Neutrophil (primary cell): ENCODE measurements at regions not wholly inside any gene's neighbourhood (a gene's known extent, or its start where the extent isn't known, plus 50 kb on each side); places are given as distances from the start of the nearest gene placed in this dataset.

Experiments used
- H3K27ac ChIP-seq: fragments of 200-600 bp; sonication (generic); 2 replicates; pipeline ENCODE4 v1.5.1; 2016; ENCODE audit warnings: mild to moderate bottlenecking, moderate library complexity
- H3K27me3 ChIP-seq: fragments of 200-600 bp; sonication (generic); 2 replicates; pipeline ENCODE4 v1.6.0; 2016; ENCODE audit warnings: mild to moderate bottlenecking
- H3K36me3 ChIP-seq: fragments of 200-600 bp; sonication (generic); 2 replicates; pipeline ENCODE4 v1.5.1; 2017
- H3K4me1 ChIP-seq, 2 experiments: fragments of 200-600 bp in 1 of 2; sonication (generic) in 1 of 2; 1 replicate in 1 of 2; 2 replicates in 1 of 2; pipeline versions ENCODE4 v1.5.1 to v1.6.1; 2013 to 2016; ENCODE audit warnings: low read depth in 1 of 2, low read length in 1 of 2, mild to moderate bottlenecking in 1 of 2, moderate library complexity in 1 of 2; ENCODE audit not compliant: control insufficient read depth in 1 of 2, insufficient read depth in 1 of 2
- H3K4me3 ChIP-seq, 2 experiments: fragments of 200-600 bp in 1 of 2; sonication (generic) in 1 of 2; 1 replicate in 1 of 2; 2 replicates in 1 of 2; pipeline ENCODE4 v1.5.1; 2013 to 2016; ENCODE audit warnings: low read depth in 1 of 2, low read length in 1 of 2, mild to moderate bottlenecking in 1 of 2, moderate library complexity in 1 of 2
- H3K9me3 ChIP-seq: fragments of 200-600 bp; sonication (generic); 2 replicates; pipeline ENCODE4 v1.5.1; 2016
- CTCF ChIP-seq: fragments of 200-600 bp; sonication (generic); IDR thresholded peaks from 2 replicates; pipeline ENCODE4 v1.5.1; 2016; ENCODE audit warnings: antibody characterized with exemption

- no peak overlapping the region for H3K27ac ChIP-seq
- H3K4me1 ChIP-seq: no peaks in the 10 kb centered on the region
- no peaks in the 10 kb centered on the region for H3K36me3 ChIP-seq
- TF ChIP-seq CTCF: no peak
- no peaks in the 10 kb centered on the region for H3K9me3 ChIP-seq
- H3K4me3 ChIP-seq: no peak overlapping the region
- H3K27me3 ChIP-seq: no peaks in the 10 kb centered on the region
Observed at GRCh38 chr1:239879321-239880170, 212.1 kb upstream of the FMN2 start.

GRCh38 chr1:239882967-239883366, 208.7 kb upstream of the FMN2 start:
- Histone ChIP-seq H3K27me3 (no peaks in the 10 kb centered on the region), H3K27ac (no peak overlapping the region), H3K9me3 (no peaks in the 10 kb centered on the region), H3K36me3 (no peaks in the 10 kb centered on the region), H3K4me1 (no peaks in the 10 kb centered on the region), H3K4me3 (no peak overlapping the region)
- TF ChIP-seq CTCF: no peak

- Histone ChIP-seq H3K4me1 (no peaks in the 10 kb centered on the region), H3K27ac (no peak overlapping the region), H3K4me3 (no peak overlapping the region), H3K36me3 (no peaks in the 10 kb centered on the region), H3K27me3 (no peaks in the 10 kb centered on the region), H3K9me3 (no peaks in the 10 kb centered on the region)
- TF ChIP-seq CTCF: no peak
Observed at GRCh38 chr1:239884796-239885195, 206.9 kb upstream of the FMN2 start.

- H3K4me1 ChIP-seq: no peaks in the 10 kb centered on the region
- no peak overlapping the region for H3K4me3 ChIP-seq
- no peaks in the 10 kb centered on the region for H3K36me3 ChIP-seq
- no peaks in the 10 kb centered on the region for H3K27me3 ChIP-seq
- no peaks in the 10 kb centered on the region for H3K9me3 ChIP-seq
- H3K27ac ChIP-seq: no peak overlapping the region
- TF ChIP-seq CTCF: no peak
Observed at GRCh38 chr1:239886266-239886665, 205.4 kb upstream of the FMN2 start.

- no peak overlapping the region for H3K27ac ChIP-seq
- TF ChIP-seq CTCF: no peak
- no peaks in the 10 kb centered on the region for H3K9me3 ChIP-seq
- no peaks in the 10 kb centered on the region for H3K4me1 ChIP-seq
- no peaks in the 10 kb centered on the region for H3K27me3 ChIP-seq
- H3K4me3 ChIP-seq: no peak overlapping the region
- H3K36me3 ChIP-seq: no peaks in the 10 kb centered on the region
Observed at GRCh38 chr1:239888639-239889038, 203.0 kb upstream of the FMN2 start.
